NOMO-1 treated with DMSO at 0.1 percent for 48 hours (cell line): ENCODE measurements at regions not wholly inside any gene's neighbourhood (a gene's known extent, or its start where the extent isn't known, plus 50 kb on each side); places are given as distances from the start of the nearest gene placed in this dataset.
A peak's percentile ranks its signal among the peaks of the same experiment; 100 is the strongest.
"Not testable (repeated sequence)": the region's sequence is repeated elsewhere in the genome, so short reads cannot be mapped to it uniquely, and the experiment has no call there.

ENCODE experiments used
- DNase-seq: peaks from one replicate; lab custom pipeline; 2025; ENCODE audit not compliant: unreplicated experiment; lab: John Stamatoyannopoulos, UW

DNA sequence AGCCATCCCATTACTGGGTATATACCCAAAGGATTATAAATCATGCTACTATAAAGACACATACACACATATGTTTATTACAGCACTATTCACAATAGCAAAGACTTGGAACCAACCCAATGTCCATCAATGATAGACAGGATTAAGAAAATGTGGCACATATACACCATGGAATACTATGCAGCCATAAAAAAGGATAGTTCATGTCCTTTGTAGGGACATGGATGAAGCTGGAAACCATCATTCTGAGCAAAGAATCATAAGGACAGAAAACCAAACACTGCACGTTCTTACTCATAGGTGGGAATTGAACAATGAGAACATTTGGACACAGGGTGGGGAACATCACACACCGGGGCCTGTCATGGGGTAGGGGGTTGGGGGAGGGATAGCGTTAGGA, 60.3 kb upstream of the NMU start:
- not testable (repeated sequence) for DNase-seq

GRCh38 chr4:55706541-55706940, 70.4 kb upstream of the NMU start:
- no peak for DNase-seq

GRCh38 chr4:55707507-55707906, 71.4 kb upstream of the NMU start:
- DNase-seq, result no peak

DNA sequence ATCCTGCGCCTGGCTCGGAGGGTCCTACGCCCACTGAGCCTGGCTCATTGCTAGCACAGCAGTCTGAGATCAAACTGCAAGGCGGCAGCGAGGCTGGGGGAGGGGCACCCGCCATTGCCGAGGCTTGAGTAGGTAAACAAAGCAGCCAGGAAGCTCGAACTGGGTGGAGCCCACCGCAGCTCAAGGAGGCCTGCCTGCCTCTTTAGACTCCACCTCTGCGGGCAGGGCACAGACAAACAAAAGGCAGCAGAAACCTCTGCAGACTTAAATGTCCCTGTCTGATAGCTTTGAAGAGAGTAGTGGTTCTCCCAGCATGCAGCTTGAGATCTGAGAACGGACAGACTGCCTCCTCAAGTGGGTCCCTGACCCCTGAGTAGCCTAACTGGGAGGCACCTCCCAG, 71.9 kb upstream of the NMU start:
- not testable (repeated sequence) for DNase-seq

DNA sequence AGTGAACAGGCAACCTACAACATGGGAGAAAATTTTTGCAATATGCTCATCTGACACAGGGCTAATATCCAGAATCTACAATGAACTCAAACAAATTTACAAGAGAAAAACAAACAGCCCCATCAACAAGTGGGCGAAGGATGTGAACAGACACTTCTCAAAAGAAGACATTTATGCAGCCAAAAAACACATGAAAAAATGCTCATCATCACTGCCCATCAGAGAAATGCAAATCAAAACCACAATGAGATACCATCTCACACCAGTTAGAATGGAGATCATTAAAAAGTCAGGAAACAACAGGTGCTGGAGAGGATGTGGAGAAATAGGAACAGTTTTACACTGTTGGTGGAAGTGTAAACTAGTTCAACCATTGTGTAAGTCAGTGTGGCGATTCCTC, 76.7 kb upstream of the NMU start:
- DNase-seq, result not testable (repeated sequence)

DNA sequence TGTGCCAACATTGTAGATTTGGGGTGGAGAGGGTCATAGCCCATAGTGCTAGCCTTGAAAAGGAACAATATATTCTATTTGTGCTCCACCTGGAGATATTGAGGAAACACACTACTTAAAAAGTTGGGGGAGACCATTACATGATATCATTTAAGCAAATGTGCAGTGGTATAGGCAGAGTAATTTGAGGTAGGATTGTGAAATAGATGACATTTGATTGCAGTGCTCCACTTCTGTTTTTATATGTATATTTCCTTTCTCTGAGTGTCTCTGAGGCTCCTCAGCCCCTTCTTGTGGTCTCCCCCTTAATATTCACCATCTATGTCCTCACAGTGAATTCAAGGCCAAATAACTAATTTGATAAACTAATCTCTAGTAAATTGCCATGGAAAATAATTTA, 85.6 kb upstream of the NMU start:
- peak; percentile 15 for DNase-seq

DNA sequence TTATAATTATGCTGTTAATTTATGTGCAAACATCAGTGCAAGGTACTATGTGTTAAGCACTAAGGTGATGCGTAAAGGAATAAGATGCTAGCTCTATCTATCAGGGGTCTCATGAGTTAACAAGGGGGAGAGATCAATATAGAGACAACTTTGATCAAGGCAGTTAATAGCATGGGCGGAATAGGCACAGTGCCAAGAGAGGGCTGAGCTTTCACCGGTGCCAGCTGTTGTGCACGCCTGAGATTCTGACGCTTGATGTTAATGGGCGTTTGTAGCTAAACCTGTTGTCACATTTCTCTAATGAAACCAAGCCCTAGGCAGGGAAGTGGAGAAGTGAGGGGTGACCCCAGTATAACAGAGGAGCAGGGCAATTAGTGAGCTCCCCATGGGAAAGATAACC, 86.0 kb upstream of the NMU start:
- no peak for DNase-seq

GRCh38 chr4:55723403-55723802, 87.3 kb upstream of the NMU start:
- no peak for DNase-seq

DNA sequence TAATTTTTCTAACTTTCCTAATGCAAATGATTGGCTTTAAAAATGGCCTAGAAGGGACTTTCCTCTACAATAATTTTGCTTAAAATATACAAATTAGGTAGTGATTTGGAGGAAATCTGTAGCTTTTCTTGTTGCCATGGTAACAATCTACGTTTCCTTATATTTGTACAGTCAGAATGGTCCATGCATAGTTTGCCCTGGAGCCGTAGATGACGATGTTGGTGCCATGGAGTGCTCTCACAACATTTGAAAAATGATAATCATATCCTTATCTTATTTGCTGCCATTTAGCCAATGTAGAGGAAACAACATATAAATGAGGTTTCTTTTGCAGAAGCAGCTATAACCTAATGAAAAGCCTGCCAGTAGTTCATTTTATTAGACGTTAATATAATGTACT, 89.0 kb upstream of the NMU start:
- DNase-seq, result no peak

DNA sequence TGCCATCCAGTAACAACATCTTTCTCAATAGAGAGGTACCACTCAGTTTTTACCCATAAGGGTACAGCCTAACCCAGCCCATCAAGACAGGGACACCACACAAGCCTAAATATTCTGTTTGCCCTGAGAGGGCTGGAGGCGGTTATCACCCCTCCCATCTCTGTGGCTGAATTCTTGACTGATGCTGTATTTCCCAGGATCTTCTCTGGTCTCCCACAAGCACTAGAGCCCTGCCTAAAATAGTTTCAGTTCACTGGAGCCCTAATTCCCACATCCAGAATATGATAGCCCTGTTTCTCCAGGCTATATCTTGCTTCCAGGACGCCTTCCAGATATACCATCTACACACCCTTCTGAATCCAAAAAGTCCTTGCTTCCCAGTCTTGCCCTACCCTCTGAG, 91.6 kb upstream of the NMU start:
- DNase-seq, result no peak

DNA sequence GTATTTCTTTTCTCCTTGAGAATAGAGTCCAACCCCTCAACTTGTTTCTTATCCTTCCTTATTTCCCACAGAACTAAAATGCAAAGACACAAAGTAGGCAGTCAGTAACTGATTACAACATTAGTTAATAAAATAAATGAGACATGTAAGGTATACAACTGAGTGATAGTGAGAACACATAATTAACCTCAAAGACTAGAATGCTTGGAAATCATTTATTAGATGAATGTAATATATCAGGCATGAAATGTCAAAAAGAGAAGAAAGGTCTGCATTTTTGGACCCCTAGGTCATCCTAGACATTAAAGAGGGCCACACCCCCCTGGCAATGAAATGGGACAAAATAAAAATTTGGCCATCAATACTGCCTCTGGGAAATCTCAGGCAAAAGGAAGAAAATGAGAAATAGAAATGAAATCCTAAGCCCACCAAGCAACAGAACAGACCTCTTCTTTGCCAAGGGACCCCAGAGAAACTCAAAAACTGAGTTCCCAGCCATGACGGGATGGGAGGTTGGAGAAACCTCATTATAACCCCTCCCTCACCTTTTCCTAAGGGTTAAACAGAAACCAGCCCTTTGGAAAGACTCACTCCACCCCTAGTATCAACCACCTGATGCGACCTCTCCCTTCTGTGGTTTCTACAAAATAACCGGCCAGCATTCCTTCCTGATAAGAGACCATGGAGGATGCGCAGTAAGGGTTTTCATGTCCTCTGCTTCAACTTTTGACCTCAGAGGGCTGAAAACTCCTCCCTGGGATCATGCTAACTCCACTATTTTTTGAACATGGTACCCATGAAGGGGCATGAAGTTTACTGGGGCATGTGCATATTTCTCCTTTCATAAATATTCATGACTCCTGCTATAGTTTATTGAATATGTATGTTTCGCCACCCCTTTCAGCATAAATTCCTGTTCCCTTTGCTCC, 90.0 kb upstream of the EXOC1L start:
- no peak for DNase-seq

DNA sequence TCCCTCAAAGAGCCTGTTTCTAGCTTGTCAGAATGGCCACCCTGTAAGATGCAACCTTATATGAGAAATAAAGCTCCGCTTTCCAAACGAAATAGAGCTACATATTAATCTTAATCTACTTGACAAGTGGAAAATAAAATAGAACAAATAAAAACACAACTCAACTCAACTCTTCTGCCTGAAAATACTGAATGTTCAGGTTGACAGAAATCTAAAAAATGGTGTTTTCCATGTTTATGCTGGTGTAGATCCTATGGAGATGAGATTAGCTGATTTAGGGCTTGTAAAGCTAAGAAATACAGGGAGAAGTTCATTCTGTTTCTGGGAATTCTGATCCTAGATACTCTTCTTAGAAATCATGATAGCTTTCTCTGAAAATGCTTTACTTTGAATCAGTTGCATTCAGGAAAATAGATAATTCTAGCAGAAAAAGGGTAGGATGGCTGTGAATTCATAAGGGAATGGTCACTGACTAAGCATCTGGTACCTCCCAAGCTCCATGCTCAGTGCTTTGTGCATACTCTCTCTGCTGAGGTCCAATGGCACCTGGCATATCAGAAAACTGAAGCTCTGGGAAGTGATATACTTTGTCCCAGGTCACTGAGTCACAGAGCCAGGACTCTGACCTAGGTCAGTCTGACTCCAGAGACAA, 89.2 kb upstream of the EXOC1L start:
- DNase-seq, result no peak

DNA sequence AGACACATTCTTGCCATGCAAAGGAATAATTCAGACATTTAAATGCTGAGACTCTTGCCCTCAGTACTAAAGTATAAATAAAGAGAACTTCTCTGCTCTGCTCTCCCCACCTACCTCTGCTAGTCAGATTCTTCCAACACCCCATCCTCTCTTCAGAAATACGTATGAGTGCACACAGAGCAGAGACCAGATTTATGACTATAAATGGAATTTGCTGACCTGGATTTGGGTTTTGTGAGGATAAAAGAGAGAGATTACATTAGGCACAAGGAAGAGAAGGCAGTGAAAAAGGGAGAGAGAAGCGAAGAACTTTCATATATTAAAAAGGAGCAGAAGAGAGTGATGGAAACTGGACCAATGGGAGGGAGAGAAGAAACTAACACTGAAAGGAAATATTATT, 87.6 kb upstream of the EXOC1L start:
- no peak for DNase-seq

- DNase-seq, result no peak
Measured at GRCh38 chr4:55732864-55733263, 86.7 kb upstream of the EXOC1L start.

DNA sequence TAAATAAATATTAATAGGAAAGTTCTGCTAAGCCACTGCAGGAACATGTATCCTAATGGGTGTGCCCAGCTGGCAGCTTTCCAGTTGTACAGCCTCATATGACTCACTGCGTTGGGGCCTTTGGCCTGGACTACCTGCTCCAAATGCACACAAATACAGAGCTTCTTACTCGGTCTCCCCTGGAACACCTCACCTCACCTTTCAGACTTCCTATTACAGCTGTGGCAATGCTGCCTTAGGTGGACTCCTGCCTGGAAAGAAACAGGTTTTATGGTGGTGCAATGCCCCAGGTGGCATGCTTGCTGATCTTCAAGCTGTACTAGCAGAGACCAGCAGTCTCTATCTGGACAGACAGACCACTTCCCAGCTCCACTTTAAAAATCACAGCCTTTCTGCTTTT, 85.7 kb upstream of the EXOC1L start:
- DNase-seq, result no peak

- DNase-seq, result peak; percentile 15
Measured at GRCh38 chr4:55736605-55737183, 82.9 kb upstream of the EXOC1L start.

- no peak for DNase-seq
Measured at GRCh38 chr4:55742655-55743202, 76.9 kb upstream of the EXOC1L start.

GRCh38 chr4:55744369-55744768, 75.2 kb upstream of the EXOC1L start:
- DNase-seq, result no peak

GRCh38 chr4:55745014-55745413, 74.6 kb upstream of the EXOC1L start:
- no peak for DNase-seq

- no peak for DNase-seq
Measured at GRCh38 chr4:55747793-55748192, 71.8 kb upstream of the EXOC1L start.

- no peak for DNase-seq
Measured at GRCh38 chr4:55749666-55750065, 69.9 kb upstream of the EXOC1L start.

DNA sequence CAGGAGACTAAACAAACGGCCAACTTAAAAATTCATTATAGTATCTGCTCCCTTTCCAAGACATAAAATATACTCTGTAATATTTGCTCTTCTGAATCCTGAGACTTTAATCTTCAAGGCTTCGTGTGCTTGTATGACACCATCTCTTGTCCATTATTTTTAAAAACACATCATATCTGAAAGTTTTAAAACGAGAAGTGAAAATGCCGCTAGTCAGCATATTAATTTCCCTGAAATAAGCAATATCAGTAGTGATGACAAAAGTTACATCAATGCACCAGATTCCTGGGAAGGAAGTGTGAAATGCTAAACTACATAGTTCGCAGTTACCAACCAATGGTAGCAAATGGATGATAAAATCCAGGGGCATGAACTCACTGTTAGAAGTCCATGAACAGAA, 66.8 kb upstream of the EXOC1L start:
- no peak for DNase-seq
